Activated T-cell treated with anti-CD3 and anti-CD28 coated beads for 48 hours (primary cell): ENCODE measurements at regions not wholly inside any gene's neighbourhood (a gene's known extent, or its start where the extent isn't known, plus 50 kb on each side); places are given as distances from the start of the nearest gene placed in this dataset.
"Not testable (repeated sequence)": the region's sequence is repeated elsewhere in the genome, so short reads cannot be mapped to it uniquely, and the experiment has no call there.

Experiments
- DNase-seq: peaks from one replicate; pipeline ENCODE4 v3.0.0-alpha.2; 2020; ENCODE audit warnings: low read depth

GRCh38 chr7:116377721-116378120 is 121.8 kb upstream of the CAV2 start:
- no peak for DNase-seq

GRCh38 chr7:116380025-116380424 is 119.5 kb upstream of the CAV2 start:
- no peak for DNase-seq

GRCh38 chr7:116382375-116382774 is 117.2 kb upstream of the CAV2 start:
- DNase-seq, result no peak

DNA sequence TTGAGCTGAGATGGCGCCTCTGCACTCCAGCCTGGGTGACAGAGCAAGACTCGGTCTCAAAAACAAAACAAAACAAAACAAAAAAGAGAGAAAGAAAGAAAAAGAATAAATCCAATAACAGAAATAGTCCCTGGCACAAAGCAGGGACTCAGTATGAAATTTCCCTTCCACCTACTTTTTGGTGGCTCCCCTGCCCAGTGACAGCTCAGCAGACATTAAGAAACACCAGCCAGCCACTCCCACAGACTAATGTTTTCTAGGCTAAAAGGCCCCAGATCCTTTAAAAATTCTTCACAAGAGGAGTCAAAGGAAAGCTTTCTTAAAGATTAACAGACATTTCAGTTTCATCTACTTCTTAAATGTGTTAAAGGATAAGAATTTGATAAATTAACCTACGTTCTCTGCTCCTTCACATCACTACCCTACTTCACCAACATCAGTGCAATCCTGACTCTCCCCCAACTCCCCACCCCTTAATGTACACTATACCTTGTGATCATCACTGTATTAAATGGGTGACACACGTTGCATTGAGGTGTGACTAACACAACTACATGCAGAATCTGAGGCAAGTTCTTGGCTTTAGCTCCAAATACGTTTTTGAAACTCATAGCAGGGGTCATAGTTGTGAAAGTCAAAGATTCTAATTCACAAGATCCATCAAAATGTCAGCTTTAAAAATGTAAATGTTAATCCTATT is 114.5 kb upstream of the CAV2 start:
- no peak for DNase-seq

GRCh38 chr7:116386674-116387073 is 112.9 kb upstream of the CAV2 start:
- no peak for DNase-seq

- DNase-seq, result no peak
Observed at GRCh38 chr7:116390363-116390762, 109.2 kb upstream of the CAV2 start.

GRCh38 chr7:116392806-116393205 is 106.7 kb upstream of the CAV2 start:
- DNase-seq, result no peak

GRCh38 chr7:116393654-116394053 is 105.9 kb upstream of the CAV2 start:
- no peak for DNase-seq

GRCh38 chr7:116394106-116394505 is 105.4 kb upstream of the CAV2 start:
- no peak for DNase-seq

GRCh38 chr7:116395141-116395791 is 104.3 kb upstream of the CAV2 start:
- no peak for DNase-seq

- DNase-seq, result no peak
Observed at GRCh38 chr7:116398672-116399071, 100.9 kb upstream of the CAV2 start.

DNA sequence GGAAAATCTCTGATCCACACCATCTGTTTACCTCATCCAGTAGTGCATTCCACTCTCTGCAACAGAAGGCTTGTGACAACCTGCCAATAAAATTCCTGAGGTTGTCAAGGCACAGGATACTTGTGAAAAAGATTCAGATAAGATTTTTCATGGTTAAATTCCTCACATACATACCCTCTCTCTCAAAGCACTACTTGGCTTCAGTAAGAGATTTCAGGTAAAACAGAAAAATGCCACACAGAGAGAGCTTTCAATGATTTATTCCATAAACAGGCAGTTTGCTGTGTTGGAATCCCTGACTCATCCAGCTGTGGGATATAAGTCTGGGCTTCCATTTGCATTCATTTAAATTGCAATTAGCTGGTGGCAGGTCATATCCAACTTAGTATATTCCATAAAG is 99.7 kb upstream of the CAV2 start:
- no peak for DNase-seq

DNA sequence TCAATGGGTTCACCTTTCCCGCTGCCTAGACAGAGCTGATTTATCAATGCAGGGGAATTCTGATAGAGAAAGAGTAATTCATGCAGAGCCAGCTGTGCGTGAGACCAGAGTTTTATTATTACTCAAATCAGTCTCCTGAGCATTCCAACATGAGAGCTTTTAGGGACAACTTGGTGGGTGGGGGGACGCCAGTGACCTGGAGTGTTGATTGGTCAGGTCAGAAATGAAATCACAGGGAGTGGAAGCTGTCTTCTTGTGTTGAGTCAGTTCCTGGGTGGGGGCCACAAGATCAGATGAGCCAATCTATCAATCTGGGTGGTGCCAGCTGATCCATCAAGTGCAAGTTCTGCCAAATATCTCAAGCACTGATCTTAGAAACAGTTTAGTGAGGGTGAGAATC is 99.0 kb upstream of the CAV2 start:
- no peak for DNase-seq

- DNase-seq, result no peak
Observed at GRCh38 chr7:116401711-116402110, 97.8 kb upstream of the CAV2 start.

DNA sequence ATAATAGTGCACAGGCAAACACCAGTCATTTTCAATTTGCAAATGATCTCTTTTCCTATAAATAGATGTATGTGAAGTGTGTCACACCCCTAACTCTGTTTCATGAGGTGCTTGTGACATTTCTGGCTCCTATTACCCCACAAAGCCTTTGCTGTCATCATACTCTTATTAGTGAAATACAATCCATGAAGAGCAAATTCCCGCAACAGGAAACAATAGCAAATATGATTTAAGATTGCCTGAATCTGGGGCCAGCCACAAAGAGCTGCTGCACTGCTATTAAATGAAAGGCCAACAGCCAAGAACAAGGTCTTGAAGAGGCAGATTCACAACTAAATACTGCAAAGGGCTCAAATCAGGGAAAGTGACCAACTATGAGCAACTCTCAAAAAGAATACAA is 96.3 kb upstream of the CAV2 start:
- no peak for DNase-seq

GRCh38 chr7:116404389-116404788 is 95.1 kb upstream of the CAV2 start:
- no peak for DNase-seq

- no peak for DNase-seq
Observed at GRCh38 chr7:116405810-116406209, 93.7 kb upstream of the CAV2 start.

DNA sequence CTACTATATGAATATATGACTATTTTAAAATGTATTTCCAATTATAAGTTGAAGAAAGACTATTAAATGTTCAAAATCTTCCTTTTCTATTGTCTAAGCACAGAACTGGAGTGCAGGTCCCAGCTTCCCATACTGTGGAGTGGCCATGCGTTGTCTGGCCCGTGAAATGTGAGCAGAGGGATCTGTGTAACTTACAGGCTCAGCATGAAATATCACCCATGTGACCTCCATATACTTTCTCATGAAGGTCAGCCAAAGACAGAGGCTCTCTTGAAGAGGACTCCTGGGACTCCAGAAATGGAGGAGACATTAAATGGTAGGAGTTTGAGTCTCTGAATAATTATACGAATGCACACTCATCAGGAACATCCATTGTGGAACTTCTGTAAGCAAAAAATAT is 92.4 kb upstream of the CAV2 start:
- no peak for DNase-seq

DNA sequence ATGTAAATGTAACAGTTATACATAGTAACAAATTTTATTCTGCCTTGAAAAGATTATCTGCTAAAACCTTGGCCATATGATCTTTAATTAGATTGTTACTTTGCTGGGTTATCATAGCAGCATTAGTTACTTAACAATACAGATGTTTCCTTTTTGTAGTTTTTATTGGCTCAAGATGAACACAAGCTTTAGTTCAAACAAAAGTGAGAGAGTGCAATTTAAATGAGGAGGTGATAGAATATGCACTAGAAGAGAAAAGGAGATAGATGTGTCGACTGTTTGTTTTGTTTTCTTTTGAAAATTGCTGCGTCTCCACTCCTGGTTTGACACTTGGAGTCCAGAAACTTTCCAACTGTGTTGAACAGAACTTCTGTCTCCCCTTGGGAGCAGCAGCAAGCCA is 91.4 kb upstream of the CAV2 start:
- DNase-seq, result no peak

- DNase-seq, result not testable (repeated sequence)
Observed at GRCh38 chr7:116408831-116409453, 90.6 kb upstream of the CAV2 start.

DNA sequence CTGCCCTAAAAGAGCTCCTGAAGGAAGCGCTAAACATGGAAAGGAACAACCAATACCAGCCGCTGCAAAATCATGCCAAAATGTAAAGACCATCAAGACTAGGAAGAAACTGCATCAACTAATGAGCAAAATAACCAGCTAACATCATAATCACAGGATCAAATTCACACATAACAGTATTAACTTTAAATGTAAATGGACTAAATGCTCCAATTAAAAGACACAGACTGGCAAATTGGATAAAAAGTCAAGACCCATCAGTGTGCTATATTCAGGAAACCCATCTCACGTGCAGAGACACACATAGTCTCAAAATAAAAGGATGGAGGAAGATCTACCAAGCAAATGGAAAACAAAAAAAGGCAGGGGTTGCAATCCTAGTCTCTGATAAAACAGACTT is 88.8 kb upstream of the CAV2 start:
- not testable (repeated sequence) for DNase-seq

- no peak for DNase-seq
Observed at GRCh38 chr7:116417593-116418345, 81.8 kb upstream of the CAV2 start.

DNA sequence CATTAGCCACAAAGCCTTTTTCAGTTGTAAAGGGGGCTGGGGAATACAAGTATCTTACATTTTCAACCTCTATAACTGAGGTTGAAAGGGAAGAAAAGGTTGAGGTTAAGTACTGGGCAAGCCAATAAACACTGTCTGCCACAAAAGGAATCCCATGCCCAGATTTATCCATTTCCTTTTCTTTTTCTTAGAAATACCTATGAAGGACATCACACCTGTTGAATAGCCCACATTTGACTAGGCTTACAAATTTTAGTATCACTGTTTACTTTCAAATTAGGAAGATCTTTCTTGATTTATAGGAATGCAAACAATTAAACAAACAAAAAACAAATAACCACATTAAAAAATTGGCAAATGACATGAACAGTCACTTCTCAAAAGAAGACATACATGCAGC is 81.0 kb upstream of the CAV2 start:
- no peak for DNase-seq
